SK-N-MC (cell line): ENCODE measurements at regions not wholly inside any gene's neighbourhood (a gene's known extent, or its start where the extent isn't known, plus 50 kb on each side); places are given as distances from the start of the nearest gene placed in this dataset.
A peak's percentile ranks its signal among the peaks of the same experiment; 100 is the strongest.
"Not testable (repeated sequence)": the region's sequence is repeated elsewhere in the genome, so short reads cannot be mapped to it uniquely, and the experiment has no call there.

Experiments used
- DNase-seq: peaks from one replicate; pipeline ENCODE4 v3.0.0-alpha.2; 2011; ENCODE audit warnings: low read depth, low spot score
- H3K27ac ChIP-seq: fragments of 200-600 bp; sonication (generic); 2 replicates; pipeline ENCODE4 v1.5.1; 2016; ENCODE audit warnings: mixed run types
- H3K36me3 ChIP-seq: fragments of 200-600 bp; sonication (generic); 2 replicates; pipeline ENCODE4 v1.6.1; 2017; ENCODE audit warnings: antibody characterized with exemption, low read length, mixed read lengths; ENCODE audit not compliant: insufficient read depth
- H3K4me3 ChIP-seq: fragments of 200-600 bp; sonication (generic); 2 replicates; pipeline ENCODE4 v1.5.1; 2016
- H3K9ac ChIP-seq: fragments of 200-600 bp; sonication (generic); 2 replicates; pipeline ENCODE4 v1.8.0; 2017; ENCODE audit warnings: mixed run types, mixed read lengths; ENCODE audit not compliant: insufficient read length
- H3K9me3 ChIP-seq: fragments of 200-600 bp; sonication (generic); 2 replicates; pipeline ENCODE4 v1.6.1; 2017; ENCODE audit warnings: low read depth, mild to moderate bottlenecking, antibody characterized with exemption, low read length, moderate library complexity, mixed read lengths

DNA sequence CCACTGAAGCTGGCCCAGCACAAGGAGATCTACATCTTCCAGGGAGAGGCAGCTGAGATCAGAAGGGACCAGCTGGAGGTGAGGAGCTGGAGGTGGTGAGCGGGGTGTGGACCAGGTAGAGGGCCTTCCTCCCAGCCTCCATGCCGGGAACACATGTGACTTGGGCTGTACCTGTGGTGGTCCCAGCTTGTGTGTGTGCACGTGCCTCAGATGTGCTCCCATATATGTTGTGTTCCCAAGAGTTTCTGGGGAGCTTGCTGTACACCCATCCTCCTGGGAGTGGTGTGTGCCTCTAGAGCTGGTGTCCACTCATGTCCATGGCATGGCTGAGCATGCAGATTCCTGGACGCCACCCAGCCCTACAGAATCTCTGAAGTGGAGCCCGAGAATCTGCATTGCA, 183.7 kb upstream of the AKAP13 start:
- not testable (repeated sequence) for H3K36me3 ChIP-seq, H3K4me3 ChIP-seq, H3K27ac ChIP-seq, H3K9ac ChIP-seq, DNase-seq, H3K9me3 ChIP-seq

DNA sequence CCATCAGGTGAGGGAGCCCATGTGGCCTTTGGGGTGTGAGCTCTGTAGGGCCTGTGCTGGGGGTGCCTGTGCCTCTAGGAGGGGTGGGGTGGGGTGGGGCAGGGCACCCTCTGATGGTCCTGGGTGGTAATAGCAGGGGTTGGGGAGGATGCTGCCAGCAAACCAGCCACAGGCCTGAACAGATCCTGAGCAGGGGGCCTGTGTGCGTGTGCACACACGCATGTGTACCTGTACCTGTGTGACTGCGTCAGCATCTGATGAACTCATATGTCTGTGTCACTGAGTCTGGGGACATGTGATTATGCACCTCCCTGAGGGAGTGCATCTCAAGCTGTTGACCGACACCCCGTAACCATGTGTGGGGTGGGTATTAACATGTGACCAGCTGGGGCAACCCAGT, 182.8 kb upstream of the AKAP13 start:
- not testable (repeated sequence) for H3K9ac ChIP-seq, H3K27ac ChIP-seq, H3K9me3 ChIP-seq, DNase-seq, H3K36me3 ChIP-seq, H3K4me3 ChIP-seq

DNA sequence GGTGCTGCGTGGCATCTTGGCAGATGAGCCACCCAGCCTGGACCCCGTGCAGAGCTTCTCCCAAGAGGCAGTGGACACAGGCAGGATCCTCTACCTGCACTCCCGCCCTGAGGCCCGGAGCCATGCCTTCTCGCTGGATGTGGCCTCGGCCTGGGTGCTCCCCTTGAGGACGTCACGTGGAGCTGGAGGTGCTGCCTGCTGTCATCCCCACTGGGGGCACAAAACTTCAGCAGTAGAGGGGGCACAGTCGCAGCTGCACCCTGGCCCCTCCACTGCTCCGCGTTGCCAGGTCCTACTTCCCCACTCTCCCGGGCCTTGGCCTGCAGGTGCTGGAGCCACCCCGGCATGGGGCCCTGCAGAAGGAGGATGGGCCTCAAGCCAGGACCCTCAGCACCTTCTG, 182.0 kb upstream of the AKAP13 start:
- DNase-seq, H3K36me3 ChIP-seq, H3K4me3 ChIP-seq, H3K9me3 ChIP-seq, H3K27ac ChIP-seq, H3K9ac ChIP-seq: not testable (repeated sequence)

DNA sequence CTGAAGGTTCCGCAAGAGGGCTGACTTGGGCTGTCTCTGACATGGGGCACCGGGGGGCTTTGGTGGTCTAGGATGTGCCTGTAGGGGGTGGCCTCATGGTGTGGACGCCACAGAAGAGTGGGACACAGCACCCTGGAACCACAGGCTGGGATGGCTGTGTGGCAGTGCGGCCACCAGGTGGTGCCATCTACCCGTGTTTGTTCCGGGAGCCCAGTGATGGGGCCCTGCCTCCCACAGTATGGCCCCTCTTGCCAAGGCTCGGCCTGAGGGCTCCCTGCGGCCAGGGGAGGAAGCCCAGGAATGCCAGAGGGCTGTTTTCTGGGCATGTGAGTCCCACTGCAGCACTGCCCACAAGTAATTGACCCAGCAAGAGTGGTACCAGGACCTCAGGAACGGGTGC, 180.2 kb upstream of the AKAP13 start:
- not testable (repeated sequence) for H3K36me3 ChIP-seq, H3K9me3 ChIP-seq, H3K4me3 ChIP-seq, H3K9ac ChIP-seq, DNase-seq, H3K27ac ChIP-seq

DNA sequence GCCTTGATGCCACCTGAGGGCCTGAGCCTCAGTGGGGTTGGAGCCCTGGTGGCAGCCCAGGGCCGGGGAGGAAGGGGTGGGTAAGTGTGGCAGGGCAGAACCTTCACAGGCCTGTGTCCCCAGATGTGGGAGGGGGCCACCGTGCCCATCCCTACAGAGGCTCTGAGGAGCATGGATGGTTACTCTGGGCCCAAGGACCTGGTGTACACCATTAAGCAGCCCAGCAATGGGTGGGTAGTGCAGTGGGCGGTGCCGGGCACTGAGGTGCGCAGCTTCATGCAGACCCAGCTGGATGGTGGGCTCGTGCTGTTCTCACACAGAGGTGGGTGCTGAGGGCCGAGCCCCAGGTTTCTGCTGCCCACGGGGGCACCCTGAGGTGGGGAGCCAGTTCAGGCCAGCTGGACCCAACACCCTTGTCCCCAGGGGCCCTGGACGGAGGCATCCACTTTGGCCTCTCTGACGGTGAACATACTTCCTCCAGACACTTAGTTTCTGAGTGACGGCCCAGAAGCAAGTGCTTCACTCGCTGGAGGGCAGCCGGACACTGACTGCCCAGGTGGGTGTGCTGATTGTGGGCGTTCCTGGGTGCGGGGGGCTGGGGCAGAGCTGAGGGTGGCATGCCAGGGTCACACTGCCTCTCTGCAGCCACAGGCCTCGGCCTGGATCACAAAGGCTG, 179.1 kb upstream of the AKAP13 start:
- H3K9ac ChIP-seq, H3K27ac ChIP-seq, H3K9me3 ChIP-seq, H3K36me3 ChIP-seq, DNase-seq, H3K4me3 ChIP-seq: not testable (repeated sequence)

DNA sequence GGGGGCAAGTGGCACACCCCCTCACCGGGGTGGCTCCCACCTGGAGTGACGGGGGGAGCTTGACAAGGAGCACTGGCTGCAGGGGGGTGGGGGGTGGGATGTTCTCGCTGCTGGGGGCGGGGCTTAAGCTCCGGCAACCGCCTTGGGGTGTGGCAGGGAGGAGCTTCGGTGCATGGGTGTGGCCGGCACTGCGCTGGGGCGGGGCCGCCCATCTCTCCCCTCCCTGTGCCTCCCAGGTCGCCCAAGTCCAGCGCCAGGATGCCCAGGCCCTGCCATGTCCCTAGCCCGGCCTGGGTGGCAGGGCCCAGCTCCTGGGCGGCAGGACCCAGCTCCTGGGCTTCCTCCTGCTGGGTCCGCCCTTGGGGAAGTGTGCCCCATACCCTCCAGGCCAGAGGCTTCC, 175.9 kb upstream of the AKAP13 start:
- H3K36me3 ChIP-seq, H3K4me3 ChIP-seq, H3K9ac ChIP-seq, H3K27ac ChIP-seq, DNase-seq, H3K9me3 ChIP-seq: not testable (repeated sequence)

DNA sequence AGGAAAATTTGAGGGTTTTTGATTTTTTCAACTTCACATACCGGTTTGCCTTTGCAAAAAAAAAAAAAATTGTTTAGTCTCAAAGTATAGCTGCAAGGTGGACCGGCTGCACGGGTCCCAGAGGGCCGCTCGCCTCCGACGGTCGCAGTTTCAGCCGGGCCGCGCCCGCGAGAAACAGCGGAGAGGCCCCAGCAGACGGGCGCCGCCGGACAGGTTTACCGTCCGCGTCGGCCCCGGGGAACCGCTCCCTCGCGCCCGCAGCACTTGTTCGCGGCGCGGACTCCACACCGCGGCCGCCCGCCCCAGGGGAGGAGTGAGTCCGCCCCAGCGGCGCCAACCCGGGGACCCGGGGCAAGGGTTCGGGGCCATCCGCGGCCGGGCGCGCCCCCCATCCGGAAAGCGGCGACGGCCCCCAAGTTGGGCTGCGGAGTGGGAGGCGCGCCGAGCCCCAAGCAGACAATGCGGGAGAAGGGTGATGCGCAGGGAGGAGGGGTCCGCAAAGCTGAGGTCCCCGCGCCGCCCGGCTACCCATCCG, 146.5 kb upstream of the AKAP13 start:
- H3K36me3 ChIP-seq, DNase-seq: not testable (repeated sequence)

DNA sequence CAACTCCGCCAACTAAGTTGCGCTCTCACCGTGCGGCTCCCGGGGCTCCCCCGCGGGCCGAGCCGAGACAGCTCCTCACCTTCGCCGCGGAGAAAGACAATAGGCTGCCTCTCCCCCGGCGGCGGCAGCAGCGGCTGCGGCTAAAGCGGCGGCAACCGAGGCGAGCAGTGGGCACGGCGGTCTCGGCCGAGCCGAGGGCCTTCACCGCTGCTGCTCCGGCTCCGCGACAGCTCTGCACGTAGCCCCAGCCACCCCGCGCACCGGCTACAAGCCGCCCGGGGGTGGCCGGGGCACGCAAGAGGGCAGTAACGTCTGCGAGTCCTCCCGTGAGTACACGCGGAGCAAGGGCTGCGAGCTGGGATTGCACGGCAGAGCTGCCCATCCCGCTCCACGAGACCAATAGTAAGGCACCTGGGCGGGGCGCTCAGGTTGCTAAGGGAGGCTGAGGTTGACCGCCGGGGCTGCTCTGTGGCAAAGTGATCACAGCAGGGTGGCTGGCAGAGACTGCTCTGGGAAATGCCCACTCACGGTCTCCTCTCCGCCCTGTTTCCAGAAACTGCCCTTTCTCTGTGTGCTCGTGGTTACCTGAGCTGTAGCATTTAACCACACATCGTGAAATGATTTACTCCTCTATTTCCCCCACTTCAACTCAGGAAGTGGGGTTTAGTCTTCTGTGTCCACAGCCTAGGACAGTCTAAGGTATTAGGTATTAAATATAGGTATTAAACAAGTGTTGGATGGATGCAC, 145.8 kb upstream of the AKAP13 start:
- H3K9ac ChIP-seq, H3K27ac ChIP-seq, H3K4me3 ChIP-seq, H3K36me3 ChIP-seq, H3K9me3 ChIP-seq, DNase-seq: not testable (repeated sequence)

More for the DNA sequence above, 146.5 kb upstream of the AKAP13 start:
- H3K27ac ChIP-seq, H3K9me3 ChIP-seq, H3K9ac ChIP-seq: not testable (repeated sequence)
- peak overlapping the region; percentile 63; the same call in 1 of the 2 replicates for H3K4me3 ChIP-seq

DNA sequence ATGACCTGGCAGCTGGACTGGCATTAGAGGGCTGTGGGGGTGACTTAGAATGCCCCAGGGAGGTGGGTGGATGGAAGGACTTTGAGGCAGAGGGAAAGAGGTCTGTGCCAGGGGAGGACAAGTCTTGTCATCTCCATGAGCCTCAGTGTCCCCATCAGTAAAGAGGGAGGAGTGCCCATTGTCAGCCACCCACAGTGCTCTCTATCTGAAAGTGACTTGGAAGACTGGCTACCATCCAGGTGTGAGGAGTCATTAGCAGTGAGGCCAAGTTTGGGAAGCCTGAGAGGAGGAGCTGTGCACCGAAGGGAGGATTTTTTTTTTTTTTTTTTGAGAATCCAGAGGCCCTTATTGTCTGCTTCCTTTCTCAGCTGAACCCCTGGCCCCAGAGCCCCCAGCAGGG, 136.3 kb upstream of the AKAP13 start:
- not testable (repeated sequence) for DNase-seq, H3K36me3 ChIP-seq, H3K9ac ChIP-seq, H3K9me3 ChIP-seq, H3K4me3 ChIP-seq, H3K27ac ChIP-seq

DNA sequence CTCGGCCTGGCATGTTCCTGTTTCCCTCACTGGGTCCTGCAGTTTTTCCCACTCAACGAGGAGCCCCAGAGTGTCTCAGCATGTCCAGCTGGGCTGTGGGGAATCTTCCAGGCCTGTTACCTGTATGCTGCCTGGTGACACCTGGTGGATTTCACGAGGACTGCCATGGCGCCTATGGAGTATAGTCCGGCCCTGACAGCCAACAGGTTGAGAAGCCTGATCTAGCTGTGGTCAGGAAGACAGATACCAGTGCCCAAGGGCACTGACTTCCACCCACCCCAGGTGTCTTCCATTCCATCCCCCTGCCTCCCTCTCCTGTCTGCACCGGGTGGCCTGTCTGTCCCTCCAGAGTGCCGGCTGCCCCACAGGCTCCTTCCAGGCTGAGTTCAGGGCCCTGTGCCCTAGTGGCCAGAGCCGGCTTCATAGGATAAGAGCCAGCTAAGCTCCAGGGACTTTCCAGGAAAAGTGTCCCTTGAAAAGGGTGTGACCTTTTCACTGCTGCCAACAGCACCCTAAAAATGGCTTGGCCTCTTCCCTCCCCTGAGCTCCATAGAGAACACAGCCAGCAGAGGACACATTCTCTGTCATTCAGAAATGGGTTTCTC, 129.4 kb upstream of the AKAP13 start:
- H3K9me3 ChIP-seq, H3K9ac ChIP-seq, DNase-seq, H3K27ac ChIP-seq, H3K4me3 ChIP-seq, H3K36me3 ChIP-seq: not testable (repeated sequence)

DNA sequence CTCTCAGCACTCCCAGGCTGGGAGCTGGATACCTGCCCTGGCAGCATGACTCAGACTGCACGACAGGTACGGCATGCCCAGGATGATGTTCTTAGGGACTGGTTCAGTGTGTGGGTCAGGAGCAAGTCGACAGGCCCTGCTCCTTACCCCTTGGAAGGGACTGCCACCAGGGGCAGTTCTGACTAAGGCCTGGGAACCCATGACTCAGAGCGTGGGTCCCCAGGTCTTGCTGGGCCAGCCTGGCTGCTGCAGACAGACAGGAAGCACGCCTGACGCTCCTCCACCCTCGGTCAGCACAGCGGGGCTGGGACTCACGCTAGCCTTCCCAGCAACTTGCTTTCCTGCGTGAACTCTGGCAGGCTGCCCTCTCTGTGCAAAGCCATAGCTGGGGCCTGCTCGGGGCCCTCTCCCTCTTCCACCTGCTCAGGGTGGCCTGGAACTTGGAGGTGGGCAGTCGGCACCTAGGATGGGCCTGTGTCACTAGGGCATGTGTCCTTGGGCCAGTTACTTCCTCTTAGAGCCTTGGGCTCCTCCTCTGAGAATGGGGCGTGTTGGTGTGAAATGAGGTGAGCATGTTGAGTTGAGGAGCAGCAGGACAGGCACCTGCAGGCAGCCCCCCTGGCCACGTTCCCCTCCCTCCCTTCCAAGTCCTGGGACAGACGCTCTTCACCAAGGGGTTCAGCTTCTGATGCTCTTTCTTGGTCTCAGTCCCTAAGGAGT, 127.0 kb upstream of the AKAP13 start:
- not testable (repeated sequence) for H3K27ac ChIP-seq, DNase-seq, H3K4me3 ChIP-seq

DNA sequence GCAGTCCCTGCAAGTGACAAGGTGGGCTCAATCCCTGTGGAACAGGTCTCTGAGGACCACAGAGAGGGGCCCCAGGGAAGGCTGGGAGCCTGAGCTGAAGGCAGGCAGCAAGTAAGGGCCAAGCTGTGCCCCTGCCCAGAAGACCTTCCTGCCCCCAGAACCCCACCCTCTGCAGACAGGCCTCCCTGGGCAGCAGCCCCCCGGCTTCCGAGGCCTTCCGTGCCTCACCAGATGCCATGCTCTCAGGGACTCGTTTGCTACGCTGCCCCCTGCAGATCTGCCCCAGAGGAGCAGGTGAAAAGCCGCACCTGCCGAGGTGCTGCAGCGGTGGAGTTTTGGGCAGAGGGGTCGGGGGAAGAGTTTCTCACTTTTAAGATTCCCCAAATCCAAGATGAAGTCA, 125.4 kb upstream of the AKAP13 start:
- H3K9me3 ChIP-seq, H3K27ac ChIP-seq, H3K4me3 ChIP-seq, H3K36me3 ChIP-seq, H3K9ac ChIP-seq, DNase-seq: not testable (repeated sequence)

More for the DNA sequence above, 127.0 kb upstream of the AKAP13 start:
- H3K9ac ChIP-seq, H3K36me3 ChIP-seq, H3K9me3 ChIP-seq: not testable (repeated sequence)

DNA sequence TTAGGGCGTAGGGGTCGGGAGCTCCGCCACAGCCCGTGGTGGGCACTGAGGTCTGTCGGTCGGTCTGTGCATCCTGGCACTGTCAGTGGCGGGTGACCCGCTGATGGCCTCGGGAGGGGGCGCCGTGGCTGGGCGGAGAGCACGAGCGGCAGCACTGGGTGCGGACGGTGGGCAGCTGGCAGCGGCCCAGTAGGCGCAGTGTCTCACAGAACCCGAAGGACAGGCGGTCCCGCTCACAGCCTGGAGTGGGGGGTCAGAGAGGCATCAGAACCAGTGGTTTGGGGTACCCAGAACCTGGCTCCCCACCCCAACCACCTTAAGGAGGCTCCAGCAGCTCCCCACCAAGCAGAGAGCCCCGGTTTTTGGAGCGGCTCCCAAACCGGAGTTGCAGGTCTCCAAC, 124.9 kb upstream of the AKAP13 start:
- H3K27ac ChIP-seq, H3K9me3 ChIP-seq, H3K9ac ChIP-seq, H3K36me3 ChIP-seq, H3K4me3 ChIP-seq, DNase-seq: not testable (repeated sequence)
